Liver (tissue), 3 donors: ENCODE measurements at regions not wholly inside any gene's neighbourhood (a gene's known extent, or its start where the extent isn't known, plus 50 kb on each side); places are given as distances from the start of the nearest gene placed in this dataset.

Experiments
- CTCF ChIP-seq: fragments of 150-350 bp; IDR thresholded peaks from 2 replicates; pipeline ENCODE4 v1.5.1; 2017; ENCODE audit warnings: improper control_type of control experiment, low read depth, low read length; ENCODE audit not compliant: missing input control
- EGR1 ChIP-seq, 2 donors: IDR thresholded peaks; 2 replicates each; pipeline ENCODE4 v1.6.1; 2016 to 2018; ENCODE audit warnings: antibody characterized with exemption in 2 of 2, low read depth in 2 of 2
- GABPA ChIP-seq, 2 donors: IDR thresholded peaks in 1 of 2; conservative IDR thresholded peaks in 1 of 2; 2 replicates each; pipeline ENCODE4 v1.6.1; 2016; ENCODE audit warnings: antibody characterized with exemption in 2 of 2, mild to moderate bottlenecking in 1 of 2, moderate library complexity in 1 of 2
- HNF4A ChIP-seq, 2 donors: conservative IDR thresholded peaks; 2 replicates each; pipeline ENCODE4 v1.6.1; 2016; ENCODE audit warnings: antibody characterized with exemption in 2 of 2, mild to moderate bottlenecking in 2 of 2
- HNF4G ChIP-seq: IDR thresholded peaks from 2 replicates; pipeline ENCODE4 v1.6.1; 2016; ENCODE audit warnings: antibody characterized with exemption
- MAX ChIP-seq: IDR thresholded peaks from 2 replicates; pipeline ENCODE4 v1.6.1; 2016; ENCODE audit warnings: antibody characterized with exemption
- NR2F2 ChIP-seq: IDR thresholded peaks from 2 replicates; pipeline ENCODE4 v1.6.1; 2016; ENCODE audit warnings: antibody characterized with exemption
- RAD21 ChIP-seq, 2 donors: IDR thresholded peaks; 2 replicates each; pipeline ENCODE4 v1.6.1; 2016; ENCODE audit warnings: antibody characterized with exemption in 2 of 2, mild to moderate bottlenecking in 2 of 2
- REST ChIP-seq: IDR thresholded peaks from 2 replicates; pipeline ENCODE4 v1.6.1; 2016; ENCODE audit warnings: antibody characterized with exemption, mild to moderate bottlenecking
- RXRA ChIP-seq, 2 donors: IDR thresholded peaks; 2 replicates each; pipeline ENCODE4 v1.6.1; 2017 to 2018; ENCODE audit warnings: antibody characterized with exemption in 2 of 2, mild to moderate bottlenecking in 1 of 2
- SP1 ChIP-seq: IDR thresholded peaks from 2 replicates; pipeline ENCODE4 v1.6.1; 2018; ENCODE audit warnings: antibody characterized with exemption, mild to moderate bottlenecking
- ZBTB33 ChIP-seq: IDR thresholded peaks from 2 replicates; pipeline ENCODE4 v1.6.1; 2016; ENCODE audit warnings: antibody characterized with exemption
- donor health status: healthy.
- donor health status: healthy.

- TF ChIP-seq CTCF (no peak), RAD21 (IDR thresholded peaks at IDR 0.05) (no peak), MAX (no peak), HNF4A (conservative IDR thresholded peaks at IDR 0.05) (no peak), EGR1 (IDR thresholded peaks at IDR 0.05; ENCODE audit: low read depth in 2 of 2) (no peak), REST (no peak), HNF4G (no peak), GABPA (IDR thresholded peaks at IDR 0.05 in 1 of 2, conservative IDR thresholded peaks at IDR 0.05 in 1 of 2) (no peak), SP1 (no peak), RXRA (IDR thresholded peaks at IDR 0.05) (no peak), ZBTB33 (no peak), NR2F2 (no peak)
These were observed 83.0 kb downstream of the CRYGS start for GRCh38 chr3:186461141-186461540.
